DND-41 (cell line): ENCODE measurements at regions not wholly inside any gene's neighbourhood (a gene's known extent, or its start where the extent isn't known, plus 50 kb on each side); places are given as distances from the start of the nearest gene placed in this dataset.

ENCODE experiments used
- EZH2 ChIP-seq: IDR thresholded peaks from 3 replicates; pipeline ENCODE4 v1.6.1; 2012; ENCODE audit warnings: borderline replicate concordance, low read depth, mild to moderate bottlenecking, moderate library complexity, low read length, inconsistent platforms; ENCODE audit not compliant: severe bottlenecking
- TF ChIP-seq, protein P1 (sequence below): IDR thresholded peaks from 2 replicates; pipeline ENCODE4 v1.5.1; 2012; ENCODE audit warnings: borderline replicate concordance, low read length, moderate library complexity, mild to moderate bottlenecking; ENCODE audit not compliant: poor library complexity, severe bottlenecking; ENCODE audit errors: extremely low read depth

DNA sequence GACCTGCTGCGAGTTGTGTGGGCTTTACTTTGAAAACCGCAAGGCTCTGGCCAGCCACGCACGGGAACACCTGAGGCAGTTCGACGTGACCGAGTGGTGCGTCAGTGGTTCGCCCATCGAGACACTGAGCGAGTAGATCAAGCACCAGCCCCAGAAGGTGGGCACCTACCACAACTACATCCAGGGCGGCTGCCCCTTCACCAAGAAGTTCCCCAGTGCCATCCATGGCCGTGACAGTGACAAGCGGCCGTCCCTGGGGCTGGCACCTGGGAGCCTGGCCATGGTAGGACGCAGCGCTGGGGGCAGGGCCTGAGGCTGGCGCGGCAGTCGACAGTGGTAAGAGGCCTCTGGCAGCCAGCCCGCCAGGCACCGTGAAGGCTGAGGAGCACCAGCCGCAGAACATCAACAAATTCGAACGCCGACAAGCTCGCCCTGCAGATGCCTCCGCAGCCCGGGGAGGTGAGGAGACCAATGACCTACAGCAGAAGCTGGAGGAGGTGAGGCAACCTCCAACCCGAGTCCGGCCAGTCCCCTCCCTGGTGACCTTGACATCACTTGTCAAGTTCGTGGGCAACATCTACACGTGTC is 545.2 kb upstream of the CCDC179 start:
- TF ChIP-seq, protein P1, sequence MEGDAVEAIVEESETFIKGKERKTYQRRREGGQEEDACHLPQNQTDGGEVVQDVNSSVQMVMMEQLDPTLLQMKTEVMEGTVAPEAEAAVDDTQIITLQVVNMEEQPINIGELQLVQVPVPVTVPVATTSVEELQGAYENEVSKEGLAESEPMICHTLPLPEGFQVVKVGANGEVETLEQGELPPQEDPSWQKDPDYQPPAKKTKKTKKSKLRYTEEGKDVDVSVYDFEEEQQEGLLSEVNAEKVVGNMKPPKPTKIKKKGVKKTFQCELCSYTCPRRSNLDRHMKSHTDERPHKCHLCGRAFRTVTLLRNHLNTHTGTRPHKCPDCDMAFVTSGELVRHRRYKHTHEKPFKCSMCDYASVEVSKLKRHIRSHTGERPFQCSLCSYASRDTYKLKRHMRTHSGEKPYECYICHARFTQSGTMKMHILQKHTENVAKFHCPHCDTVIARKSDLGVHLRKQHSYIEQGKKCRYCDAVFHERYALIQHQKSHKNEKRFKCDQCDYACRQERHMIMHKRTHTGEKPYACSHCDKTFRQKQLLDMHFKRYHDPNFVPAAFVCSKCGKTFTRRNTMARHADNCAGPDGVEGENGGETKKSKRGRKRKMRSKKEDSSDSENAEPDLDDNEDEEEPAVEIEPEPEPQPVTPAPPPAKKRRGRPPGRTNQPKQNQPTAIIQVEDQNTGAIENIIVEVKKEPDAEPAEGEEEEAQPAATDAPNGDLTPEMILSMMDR: no peak
- TF ChIP-seq EZH2: no peak
